GM18517 (cell line): ENCODE measurements at regions not wholly inside any gene's neighbourhood (a gene's known extent, or its start where the extent isn't known, plus 50 kb on each side); places are given as distances from the start of the nearest gene placed in this dataset.
A peak's percentile ranks its signal among the peaks of the same experiment; 100 is the strongest.

ENCODE experiments used
- ATAC-seq: cut with Tn5 transposase; IDR thresholded peaks from one replicate; pipeline ENCODE4 v1.9.1; 2021; ENCODE audit warnings: mild to moderate bottlenecking, moderate library complexity; ENCODE audit not compliant: unreplicated experiment

DNA sequence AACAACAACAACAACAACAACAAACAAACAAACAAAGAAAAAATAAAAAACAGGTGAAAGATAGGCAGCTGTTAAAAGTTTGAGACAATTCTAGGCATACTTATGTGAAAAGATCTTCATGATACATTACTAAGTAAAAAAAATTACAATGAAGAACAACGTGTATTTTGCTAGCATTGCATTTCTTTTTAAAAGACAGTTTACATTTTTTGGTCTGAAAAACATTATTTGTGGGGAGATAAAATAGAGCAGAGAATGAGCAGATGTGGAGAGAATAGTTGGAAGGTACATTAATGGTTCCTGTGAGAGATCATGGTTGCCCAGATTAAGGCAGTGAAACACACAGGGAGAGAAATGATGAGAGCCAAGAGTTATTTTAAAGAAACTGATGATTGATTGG is 210.2 kb upstream of the MKLN1 start:
- no peak for ATAC-seq

- ATAC-seq = no peak
Measured at GRCh38 chr7:131119381-131119780, 208.3 kb upstream of the MKLN1 start.

- ATAC-seq = no peak
Measured at GRCh38 chr7:131122394-131122793, 205.3 kb upstream of the MKLN1 start.

DNA sequence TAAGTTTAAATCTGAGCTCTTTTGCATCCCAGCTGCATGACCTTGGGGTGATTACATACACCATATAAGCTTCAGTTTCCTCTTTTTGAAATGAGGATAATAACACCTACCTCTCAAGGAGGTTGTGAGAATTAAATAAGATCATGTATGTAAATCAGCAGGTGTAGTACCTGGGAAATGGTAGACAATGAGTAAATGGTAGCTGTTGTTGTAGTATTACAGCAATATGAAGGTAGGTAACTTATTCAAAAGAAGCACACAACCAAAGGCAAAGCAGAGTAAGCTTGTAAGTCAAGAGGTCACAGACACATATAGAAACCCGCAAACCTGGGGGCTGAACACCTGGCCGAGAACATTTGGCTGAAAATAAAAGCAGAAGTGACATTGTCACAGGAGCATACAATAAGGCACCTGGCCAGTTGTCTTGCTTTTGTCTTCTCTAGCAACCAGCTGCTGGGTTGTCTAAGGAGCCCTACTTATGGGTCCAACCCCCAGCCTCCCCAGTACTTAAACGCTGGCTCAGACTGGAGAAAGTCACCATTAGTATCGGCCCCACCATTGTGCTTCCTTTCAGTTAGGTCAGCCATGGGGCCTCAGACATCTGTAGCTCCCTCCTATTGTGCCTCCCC is 203.6 kb upstream of the MKLN1 start:
- ATAC-seq = peak; percentile 94

DNA sequence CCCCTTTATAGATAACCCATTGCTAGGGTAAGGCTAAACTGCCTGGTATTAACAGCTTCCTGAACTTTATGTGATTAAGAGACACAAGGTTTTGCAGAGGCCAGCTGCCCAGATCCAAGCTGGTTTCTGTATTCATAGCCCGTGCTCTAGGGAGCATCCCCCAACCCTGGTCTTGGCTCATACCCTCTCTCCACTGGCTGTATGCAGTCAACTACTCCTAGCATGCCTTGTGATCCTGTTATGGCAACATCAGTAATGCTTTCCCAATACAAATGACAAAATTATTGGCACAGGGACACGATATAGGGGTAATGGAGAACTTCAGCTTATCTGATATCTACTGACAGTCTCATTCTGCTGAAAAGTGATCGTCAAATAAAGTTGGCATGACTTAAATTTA is 202.8 kb upstream of the MKLN1 start:
- ATAC-seq = no peak

DNA sequence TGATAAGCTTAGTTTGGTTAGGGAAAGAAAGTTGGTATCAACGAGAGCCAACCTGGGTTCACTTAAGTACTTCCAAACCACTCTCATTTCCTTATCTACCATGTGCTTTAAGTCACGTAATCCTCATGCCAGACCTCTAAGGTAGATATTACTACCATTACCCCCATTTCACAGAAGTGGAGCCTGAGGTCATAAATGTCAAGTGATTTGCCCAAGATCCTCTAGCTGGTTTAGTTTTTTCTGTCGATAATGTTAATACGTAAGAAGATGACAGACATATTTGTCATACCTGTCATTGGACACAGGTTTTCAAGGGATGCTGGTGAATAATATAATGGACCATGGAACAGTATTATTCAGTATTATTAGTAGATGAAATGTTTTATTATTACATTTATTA is 197.4 kb upstream of the MKLN1 start:
- no peak for ATAC-seq

DNA sequence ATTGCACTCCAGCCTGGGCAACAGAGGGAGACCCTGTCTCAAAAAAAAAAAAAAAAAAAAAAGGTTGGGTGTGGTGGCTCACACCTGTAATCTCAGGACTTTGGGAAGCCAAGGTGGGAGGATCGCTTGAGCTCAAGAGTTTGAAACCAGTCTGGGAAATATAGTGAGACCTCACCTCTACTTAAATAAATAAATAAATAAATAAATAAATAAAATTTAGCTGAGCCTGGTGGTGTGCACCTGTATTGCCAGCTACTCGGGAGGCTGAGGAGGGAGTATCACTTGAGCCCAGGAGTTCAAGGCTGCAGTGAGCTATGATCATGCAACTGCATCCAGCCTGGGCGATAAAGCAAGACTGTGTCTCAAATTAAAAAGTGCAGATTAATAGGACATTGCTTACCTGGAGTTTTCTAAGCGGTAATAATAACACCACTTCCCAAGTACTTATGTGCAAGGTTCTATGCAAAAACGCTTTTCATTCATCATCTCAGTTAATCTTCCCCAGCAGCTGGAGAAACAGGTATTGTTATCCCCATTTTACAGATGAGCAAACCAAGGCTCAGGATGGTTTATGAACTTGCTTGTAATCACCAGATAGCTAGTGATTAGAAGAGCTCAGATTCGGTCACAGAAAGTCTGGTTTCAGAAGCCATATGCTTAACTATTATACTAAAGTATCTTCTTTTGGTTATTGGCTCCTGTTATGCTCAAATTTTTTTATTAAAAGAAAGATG is 196.5 kb upstream of the MKLN1 start:
- no peak for ATAC-seq

- ATAC-seq = no peak
Measured at GRCh38 chr7:131131746-131132431, 195.8 kb upstream of the MKLN1 start.

DNA sequence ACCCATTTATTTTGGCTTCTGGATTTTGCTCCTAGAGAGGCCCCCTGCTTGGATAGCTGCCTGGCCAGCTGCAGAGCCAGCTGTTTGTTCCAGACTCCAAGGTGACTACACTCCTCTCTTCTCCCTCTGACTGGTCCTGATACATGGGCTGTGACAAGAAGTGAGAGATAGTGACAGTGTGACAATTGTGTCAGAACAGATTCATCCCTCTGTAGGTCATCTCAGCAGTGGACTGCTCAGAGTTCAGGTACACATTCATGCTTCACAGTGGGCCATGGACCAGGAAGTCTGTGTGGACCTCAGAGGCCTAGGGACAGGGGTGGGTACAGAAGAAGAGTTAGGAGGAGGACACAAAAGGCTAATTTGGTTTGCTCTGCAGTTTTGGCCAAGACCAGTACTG is 188.2 kb upstream of the MKLN1 start:
- ATAC-seq = no peak

- ATAC-seq = no peak
Measured at GRCh38 chr7:131141443-131141967, 186.2 kb upstream of the MKLN1 start.

DNA sequence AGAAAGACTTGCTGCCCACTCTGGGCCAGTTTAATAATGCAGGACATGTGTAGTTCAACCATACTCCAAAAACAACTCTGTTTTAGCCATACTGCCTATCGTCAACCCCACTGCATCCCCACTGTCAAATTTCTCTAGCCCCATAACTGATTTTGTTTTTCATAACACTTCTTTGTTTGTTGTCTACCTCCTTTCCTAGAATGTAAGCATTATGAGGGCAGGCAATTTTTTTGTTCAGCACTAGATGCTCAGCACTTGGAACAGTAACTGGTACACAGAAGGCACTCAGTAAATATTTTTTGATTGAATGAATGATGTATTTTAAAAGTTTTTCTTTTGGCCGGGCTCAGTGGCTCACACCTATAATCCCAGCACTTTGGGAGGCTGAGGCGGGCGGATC is 183.8 kb upstream of the MKLN1 start:
- no peak for ATAC-seq

- ATAC-seq = no peak
Measured at GRCh38 chr7:131145026-131145425, 182.7 kb upstream of the MKLN1 start.

DNA sequence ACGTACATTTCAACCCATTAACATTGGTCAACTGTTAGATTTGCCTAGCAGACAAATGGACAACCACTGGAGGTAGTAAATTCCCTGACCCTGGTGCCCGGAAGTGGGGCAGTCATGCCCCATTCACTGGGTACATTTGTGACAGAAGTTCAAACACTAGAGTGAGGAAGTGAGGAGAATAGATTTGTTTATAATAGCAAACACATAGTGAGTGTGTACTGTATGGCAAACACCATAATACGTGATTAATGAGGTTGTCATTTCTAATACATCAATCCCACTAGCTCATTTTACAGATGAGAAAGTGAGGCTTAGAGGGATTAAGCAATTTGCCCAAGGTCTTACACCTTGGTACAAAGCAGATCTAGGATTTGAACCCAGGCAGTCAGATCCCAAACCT is 181.9 kb upstream of the MKLN1 start:
- ATAC-seq = no peak

DNA sequence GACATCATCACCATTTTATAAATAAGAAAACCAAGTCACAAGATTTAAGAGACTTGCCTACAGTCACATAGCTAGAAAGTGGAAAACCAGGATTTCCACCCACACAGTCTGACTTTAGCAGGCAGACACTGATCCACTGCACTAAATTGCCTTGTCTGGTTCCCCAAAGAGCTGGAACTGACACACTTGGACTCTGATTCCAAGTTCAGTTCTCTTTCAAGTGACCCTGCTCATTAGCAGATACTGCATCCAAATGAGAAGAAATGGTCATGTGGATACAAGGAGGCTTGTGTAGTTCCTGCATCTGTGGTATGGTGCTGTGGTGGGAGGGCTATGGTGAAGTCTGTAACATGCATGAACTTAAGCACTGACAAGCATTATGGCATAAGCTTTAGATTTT is 180.1 kb upstream of the MKLN1 start:
- ATAC-seq = no peak

GRCh38 chr7:131148258-131148657 is 179.4 kb upstream of the MKLN1 start:
- ATAC-seq = no peak

GRCh38 chr7:131148708-131149428 is 178.8 kb upstream of the MKLN1 start:
- ATAC-seq = no peak

DNA sequence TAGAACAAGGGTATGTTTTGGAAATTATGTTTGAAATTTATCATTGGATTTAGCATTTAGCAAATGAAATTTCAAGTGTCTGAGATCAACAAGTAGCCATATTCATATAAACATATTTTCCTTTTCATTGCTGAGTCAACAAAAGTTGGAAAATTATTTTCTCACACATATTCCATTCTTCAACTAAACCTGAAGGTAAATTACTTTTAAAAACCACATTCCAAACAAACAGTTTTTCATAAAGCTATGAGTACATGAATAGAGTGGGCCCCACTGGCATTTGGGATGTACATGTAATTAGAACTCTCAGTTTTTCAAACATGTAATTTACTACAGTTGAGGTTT is 178.3 kb upstream of the MKLN1 start:
- no peak for ATAC-seq

DNA sequence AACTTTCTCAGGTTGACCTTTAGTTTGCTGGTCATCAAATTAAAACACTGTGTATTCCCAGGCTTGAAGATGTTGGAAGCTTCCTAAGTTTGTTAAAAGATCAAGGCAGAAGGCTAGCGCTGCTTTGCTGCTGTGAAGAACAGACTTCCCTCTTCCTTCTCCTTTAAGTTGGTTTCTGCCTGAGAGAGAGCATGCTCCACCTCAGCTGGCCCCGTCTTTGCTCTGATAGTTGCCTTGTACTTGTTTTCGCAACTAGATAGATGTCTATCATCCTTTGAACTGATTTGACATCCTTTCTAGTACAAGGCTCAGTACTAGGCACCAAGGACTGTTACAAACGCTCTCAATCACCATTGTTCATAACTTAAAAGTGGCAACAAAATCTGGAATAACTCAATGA is 177.8 kb upstream of the MKLN1 start:
- no peak for ATAC-seq

DNA sequence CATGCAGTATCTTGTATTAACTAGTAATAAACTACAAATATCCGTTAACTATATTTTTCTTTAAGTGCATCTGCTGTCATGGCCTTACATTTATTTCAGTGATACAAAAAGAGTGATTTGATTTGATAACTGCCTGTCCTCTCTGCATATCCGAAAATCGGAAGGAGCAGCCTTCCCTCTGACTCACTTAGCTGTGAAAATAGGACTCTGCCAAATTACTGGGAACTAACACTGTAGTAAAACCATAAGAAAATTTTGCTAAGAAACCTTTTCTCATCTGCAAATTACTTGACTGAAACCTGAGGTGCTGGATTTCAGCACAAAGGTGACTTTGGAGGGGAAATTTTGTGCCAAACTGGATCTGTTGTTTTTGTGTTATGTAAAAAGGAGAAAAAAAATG is 176.6 kb upstream of the MKLN1 start:
- no peak for ATAC-seq

DNA sequence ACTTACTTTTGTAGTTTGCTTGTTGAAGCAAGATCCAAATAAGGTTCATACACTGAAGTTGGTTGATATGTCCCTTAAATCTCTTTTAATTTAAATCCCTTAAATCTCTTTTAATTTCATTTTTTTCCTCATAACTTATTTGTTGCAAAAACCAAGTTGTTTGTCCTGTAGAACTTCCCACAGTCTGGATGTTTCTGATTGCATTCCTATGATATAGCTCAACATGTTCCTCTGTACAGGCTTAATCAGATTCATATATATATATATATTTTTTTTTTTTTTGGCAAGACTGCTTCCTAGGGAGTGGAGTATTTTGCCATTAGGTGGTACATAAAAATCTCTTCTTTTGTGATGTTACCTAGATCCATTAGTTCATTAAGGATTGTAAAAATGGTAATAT is 174.9 kb upstream of the MKLN1 start:
- ATAC-seq = no peak

DNA sequence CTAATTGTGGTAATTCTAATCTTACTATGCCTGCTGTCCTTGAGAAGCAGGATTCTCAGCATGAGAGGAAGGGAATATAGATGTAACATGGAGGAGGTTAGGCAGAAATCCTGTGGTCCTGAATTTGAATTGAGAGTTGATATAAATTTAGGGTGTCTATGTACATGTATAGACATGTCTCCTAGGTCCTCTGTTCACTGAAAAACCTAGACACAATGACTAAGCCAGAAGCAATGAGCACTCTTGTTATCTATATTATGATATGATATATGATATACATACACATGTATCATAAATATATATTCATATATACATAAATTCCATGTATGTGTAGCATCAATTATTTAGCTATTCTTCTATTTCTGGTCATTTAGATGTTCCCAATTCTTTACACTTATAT is 173.3 kb upstream of the MKLN1 start:
- no peak for ATAC-seq
